Cardiac fibroblast (primary cell): ENCODE measurements at regions not wholly inside any gene's neighbourhood (a gene's known extent, or its start where the extent isn't known, plus 50 kb on each side); places are given as distances from the start of the nearest gene placed in this dataset.

ENCODE experiments used
- DNase-seq, 2 donors: peaks; one replicate each; pipeline versions ENCODE4 v3.0.0 to v3.0.0-alpha.2; 2010; ENCODE audit warnings: low read depth in 2 of 2
- H3K4me3 ChIP-seq, 2 donors: replicated peaks in 1 of 2; 1 replicate in 1 of 2; 2 replicates in 1 of 2; pipeline ENCODE4 v1.5.1; 2011; ENCODE audit warnings: low read depth in 2 of 2, low read length in 2 of 2, mild to moderate bottlenecking in 2 of 2, moderate library complexity in 1 of 2
- TF ChIP-seq, protein P1 (sequence below): IDR thresholded peaks from one replicate; pipeline ENCODE4 v1.5.1; 2011; ENCODE audit warnings: low read depth, mild to moderate bottlenecking, low read length, inconsistent platforms

DNA sequence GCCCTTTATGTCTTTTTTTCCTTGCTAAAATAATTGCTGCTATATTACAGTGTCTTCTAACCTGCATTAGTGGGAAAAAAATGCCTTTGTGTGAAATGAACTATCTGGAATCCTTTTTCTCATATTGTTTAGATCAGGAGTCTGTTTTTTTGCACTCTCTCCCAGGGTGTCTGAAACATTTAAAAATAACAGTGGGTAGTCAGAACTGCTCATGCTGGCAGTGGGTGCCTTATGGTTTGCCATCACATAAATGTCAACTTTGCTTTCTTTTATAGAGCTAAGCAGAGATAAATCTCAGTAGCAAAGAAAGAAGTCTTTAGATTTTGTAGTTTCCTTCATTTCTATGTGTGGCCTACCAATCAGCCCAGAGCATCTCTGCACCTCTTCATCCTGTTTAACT, 347.8 kb upstream of the RGMB start:
- no peak overlapping the region for H3K4me3 ChIP-seq
- TF ChIP-seq, protein P1, sequence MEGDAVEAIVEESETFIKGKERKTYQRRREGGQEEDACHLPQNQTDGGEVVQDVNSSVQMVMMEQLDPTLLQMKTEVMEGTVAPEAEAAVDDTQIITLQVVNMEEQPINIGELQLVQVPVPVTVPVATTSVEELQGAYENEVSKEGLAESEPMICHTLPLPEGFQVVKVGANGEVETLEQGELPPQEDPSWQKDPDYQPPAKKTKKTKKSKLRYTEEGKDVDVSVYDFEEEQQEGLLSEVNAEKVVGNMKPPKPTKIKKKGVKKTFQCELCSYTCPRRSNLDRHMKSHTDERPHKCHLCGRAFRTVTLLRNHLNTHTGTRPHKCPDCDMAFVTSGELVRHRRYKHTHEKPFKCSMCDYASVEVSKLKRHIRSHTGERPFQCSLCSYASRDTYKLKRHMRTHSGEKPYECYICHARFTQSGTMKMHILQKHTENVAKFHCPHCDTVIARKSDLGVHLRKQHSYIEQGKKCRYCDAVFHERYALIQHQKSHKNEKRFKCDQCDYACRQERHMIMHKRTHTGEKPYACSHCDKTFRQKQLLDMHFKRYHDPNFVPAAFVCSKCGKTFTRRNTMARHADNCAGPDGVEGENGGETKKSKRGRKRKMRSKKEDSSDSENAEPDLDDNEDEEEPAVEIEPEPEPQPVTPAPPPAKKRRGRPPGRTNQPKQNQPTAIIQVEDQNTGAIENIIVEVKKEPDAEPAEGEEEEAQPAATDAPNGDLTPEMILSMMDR: no peak
- no peak for DNase-seq

GRCh38 chr5:98428806-98429205, 344.7 kb upstream of the RGMB start:
- TF ChIP-seq, protein P1: no peak
- no peak overlapping the region for H3K4me3 ChIP-seq
- DNase-seq: peak; percentile 84 to 87

- no peak for DNase-seq
- TF ChIP-seq, protein P1: no peak
These were observed 341.1 kb upstream of the RGMB start for GRCh38 chr5:98432378-98432777.

GRCh38 chr5:98433022-98433421, 340.4 kb upstream of the RGMB start:
- H3K4me3 ChIP-seq: no peak overlapping the region
- DNase-seq: peak in 1 of 2 donors; percentile 31
- TF ChIP-seq, protein P1: no peak

More at GRCh38 chr5:98432378-98432777, 341.1 kb upstream of the RGMB start:
- H3K4me3 ChIP-seq: no peak overlapping the region

DNA sequence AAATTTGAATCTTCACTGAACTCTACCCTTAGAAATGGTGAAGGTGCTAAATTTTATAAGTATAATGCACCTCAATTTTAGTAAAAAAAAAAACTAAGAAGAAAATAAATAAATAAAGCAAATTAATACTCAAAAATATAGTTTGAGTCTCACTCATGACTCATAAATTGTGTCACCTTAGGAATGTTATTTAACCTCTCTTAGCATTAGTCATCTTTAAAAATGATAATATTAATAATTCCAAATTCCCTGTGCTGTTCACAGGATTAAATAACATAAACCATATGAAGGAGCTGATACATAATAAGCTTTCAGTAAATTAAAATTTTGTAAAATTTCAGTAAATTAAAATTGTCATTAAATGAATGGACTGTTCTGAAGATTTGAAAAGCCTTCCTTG, 339.8 kb upstream of the RGMB start:
- TF ChIP-seq, protein P1: no peak
- peak; percentile 13 to 71 for DNase-seq

GRCh38 chr5:98436667-98437066, 336.8 kb upstream of the RGMB start:
- H3K4me3 ChIP-seq: no peak overlapping the region
- no peak for DNase-seq
- TF ChIP-seq, protein P1: no peak

More for the DNA sequence above, 339.8 kb upstream of the RGMB start:
- no peak overlapping the region for H3K4me3 ChIP-seq

GRCh38 chr5:98442448-98442847, 331.0 kb upstream of the RGMB start:
- TF ChIP-seq, protein P1: no peak
- no peak for DNase-seq
- no peak overlapping the region for H3K4me3 ChIP-seq
